Right renal cortex interstitium (tissue), 3 donors: ENCODE measurements at regions not wholly inside any gene's neighbourhood (a gene's known extent, or its start where the extent isn't known, plus 50 kb on each side); places are given as distances from the start of the nearest gene placed in this dataset.
"Not testable (repeated sequence)": the region's sequence is repeated elsewhere in the genome, so short reads cannot be mapped to it uniquely, and the experiment has no call there.

Source experiments
- DNase-seq, 3 donors: peaks; one replicate each; pipeline ENCODE4 v3.0.0-alpha.2; 2013; ENCODE audit warnings: low read depth in 3 of 3, low spot score in 2 of 3

DNA sequence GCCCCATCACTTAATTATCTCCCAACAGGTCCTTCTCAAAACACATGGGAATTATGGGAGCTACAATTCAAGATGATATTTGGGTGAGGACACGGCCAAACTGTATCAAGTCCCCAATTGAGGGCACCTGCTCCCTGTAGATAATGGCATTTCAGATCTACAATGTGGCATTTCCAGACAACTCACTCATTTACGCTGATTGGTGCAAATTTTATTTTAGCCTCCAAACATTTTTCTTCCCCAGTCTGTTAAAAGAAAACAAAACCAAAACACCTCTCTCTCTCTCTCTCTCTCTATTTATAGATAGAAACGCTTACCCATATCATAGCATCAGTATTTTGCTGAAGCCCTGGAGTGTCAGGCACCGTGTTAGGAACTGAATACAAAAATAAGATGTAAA is 148.7 kb upstream of the KLF6 start:
- no peak for DNase-seq

- no peak for DNase-seq
These were observed 147.8 kb upstream of the KLF6 start for GRCh38 chr10:3932597-3933375.

DNA sequence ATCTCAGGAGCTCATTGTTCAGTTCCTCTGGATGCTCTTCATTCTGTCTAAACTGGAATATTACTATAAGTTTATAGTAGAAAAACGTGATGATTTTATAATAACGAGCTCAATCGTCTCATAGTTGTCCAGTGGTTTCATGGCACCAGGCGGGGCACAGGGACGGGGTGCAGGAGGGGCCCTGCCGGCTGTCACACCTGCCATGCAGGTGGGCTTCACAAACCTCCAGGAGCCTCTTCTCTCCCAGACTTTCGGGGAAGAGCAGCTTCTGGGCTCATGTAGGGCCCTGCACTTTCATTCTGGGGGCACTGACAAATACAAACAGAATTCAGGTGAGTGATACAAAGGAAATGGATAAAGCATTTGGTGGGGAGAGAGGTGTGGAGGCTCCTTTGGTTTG is 146.9 kb upstream of the KLF6 start:
- no peak for DNase-seq

- no peak for DNase-seq
These were observed 146.2 kb upstream of the KLF6 start for GRCh38 chr10:3931224-3931623.

DNA sequence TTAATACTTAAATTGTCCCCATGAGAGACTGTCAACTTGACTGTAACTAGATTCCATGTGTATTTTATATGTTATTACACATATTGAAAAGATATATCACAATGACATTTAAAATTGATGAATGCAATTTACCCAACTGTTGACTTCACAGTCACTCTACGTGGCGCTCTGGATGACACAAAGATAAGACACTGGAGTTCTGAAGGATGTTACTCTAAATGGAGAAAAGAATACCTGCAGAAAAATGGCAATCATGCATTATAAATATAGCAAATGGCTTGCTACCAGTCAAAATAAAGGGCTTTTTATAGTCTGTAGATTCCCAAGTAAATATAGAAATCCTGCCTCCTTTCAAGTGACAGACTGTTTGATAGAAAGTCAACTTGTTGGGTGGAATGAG is 143.6 kb upstream of the KLF6 start:
- DNase-seq = no peak

DNA sequence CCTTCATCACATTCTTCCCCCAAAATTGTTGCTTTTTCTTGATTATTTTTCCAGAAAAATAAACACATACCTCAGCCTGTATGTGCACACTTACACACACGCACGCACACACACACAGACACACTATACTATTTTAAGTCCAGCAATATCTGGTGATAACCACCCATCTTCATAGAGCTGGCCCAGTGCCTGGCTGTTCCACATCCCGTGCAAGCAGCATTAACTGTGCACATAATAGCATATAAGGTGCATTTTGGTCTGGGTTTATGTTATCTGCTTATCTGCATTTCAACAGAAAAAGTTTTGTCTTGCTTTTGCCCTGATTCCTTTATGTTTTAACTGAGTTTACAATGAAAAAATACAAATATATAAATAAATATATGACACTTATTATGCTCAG is 143.1 kb upstream of the KLF6 start:
- no peak for DNase-seq

- no peak for DNase-seq
These were observed 141.9 kb upstream of the KLF6 start for GRCh38 chr10:3926675-3927525.

- no peak for DNase-seq
These were observed 141.2 kb upstream of the KLF6 start for GRCh38 chr10:3926258-3926657.

- no peak for DNase-seq
These were observed 140.2 kb upstream of the KLF6 start for GRCh38 chr10:3925184-3925583.

- DNase-seq = no peak
These were observed 139.3 kb upstream of the KLF6 start for GRCh38 chr10:3924344-3924743.

DNA sequence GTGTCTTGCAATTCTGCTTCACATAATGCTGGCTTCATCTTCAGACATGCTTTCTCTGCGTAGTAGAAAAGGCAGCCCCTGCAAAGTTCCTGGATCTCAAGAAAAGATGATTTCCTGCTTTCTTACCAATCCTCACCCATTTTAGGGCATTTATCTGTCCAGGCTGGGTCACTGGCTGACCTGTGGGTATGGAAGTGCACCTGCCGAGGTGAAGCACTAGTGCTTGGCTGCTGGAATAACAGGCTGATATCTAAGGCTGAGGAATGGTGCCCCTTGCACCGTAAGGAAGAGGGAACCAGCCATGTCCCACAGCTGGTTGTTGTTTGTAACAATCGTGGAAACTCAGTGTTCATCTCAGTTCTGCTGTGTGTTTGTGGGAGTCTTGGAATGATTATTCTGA is 138.0 kb upstream of the KLF6 start:
- no peak for DNase-seq

DNA sequence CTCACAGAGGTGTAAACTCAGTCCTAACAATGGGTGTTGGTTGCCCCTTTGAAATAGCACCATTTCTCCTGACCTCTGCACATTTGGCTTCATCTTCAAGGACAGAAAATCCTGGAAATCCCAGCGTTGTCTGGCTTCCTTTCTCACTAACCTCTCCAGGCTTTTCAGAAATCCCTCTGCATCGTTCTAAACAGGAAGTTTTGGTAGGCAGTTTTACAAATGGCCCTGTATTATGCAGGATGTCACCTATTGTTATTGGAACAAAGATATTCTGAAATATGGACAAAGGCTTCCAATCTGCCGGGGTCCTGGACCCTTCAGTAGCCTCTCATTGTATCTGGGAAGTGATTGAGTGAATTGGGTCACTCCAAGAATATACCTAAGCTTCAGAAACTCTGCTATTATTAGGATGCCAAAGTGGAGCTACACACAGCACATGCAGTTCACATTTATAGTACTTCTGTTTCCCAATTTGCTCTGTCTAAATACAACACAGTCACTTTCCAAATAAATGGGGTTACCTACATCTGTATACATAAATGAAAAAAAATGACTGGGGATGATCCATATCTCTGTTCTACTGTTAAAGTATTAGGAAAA is 134.8 kb upstream of the KLF6 start:
- DNase-seq = no peak

GRCh38 chr10:3917392-3917791 is 132.4 kb upstream of the KLF6 start:
- not testable (repeated sequence) for DNase-seq

DNA sequence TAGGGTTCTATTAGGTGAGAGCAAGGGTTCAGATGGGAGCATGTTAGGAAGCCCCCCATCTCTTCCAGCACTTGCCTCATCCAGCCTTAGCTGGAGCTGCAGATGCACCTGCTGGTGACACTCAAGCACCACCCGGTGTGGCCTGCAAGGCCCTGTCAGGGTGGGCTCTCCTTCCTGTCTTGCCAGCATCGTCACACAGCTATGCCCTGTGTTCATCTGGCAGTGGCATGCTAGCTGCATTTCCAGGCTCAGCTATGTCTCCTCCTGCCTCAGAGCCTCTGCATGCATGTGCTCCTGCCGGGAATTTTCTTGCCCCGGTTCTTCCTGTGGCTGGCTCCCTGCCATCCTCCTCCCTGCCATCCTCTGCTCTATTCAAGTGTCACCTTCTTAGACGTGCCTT is 129.7 kb upstream of the KLF6 start:
- DNase-seq = no peak

GRCh38 chr10:3911713-3912442 is 126.9 kb upstream of the KLF6 start:
- DNase-seq = no peak

DNA sequence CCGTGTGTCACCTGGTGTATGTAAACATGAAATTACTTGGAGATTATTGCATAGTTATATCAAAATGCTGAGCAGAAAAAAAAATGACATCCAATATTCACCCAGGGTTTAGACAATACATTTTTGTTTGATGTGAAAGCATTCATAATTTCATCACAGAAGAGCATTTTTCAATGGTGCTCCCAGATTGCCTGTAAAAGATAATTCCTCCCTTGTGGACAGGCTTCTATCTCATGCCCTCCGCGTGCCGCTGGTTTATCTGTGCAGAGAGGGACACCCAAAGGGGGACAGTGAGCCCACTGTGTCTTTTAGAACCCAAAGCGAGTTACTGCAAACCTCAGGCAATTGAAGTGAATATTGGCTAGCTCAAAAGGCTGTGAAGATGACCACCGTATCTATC is 126.2 kb upstream of the KLF6 start:
- DNase-seq = no peak

DNA sequence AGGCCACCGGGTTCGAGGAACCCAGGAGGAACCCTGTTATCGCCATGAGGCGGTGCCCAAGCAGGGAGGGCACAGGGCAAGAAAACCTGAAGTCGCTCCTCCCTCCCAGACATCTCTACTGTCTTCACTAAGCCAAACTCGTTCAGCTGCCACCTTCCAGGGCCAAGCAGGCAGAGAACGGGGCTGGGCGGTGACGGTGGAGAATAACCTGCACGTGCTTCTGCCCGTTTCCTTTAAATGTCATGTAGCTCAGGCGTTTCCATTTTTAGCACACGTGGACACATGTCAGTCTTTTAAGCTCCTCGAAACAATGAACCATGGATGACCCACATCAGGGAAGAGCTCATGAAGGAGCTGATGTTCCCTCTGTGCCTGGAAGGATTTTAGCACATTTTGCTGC is 124.3 kb upstream of the KLF6 start:
- DNase-seq = no peak

GRCh38 chr10:3908183-3908582 is 123.2 kb upstream of the KLF6 start:
- no peak for DNase-seq

GRCh38 chr10:3907514-3907913 is 122.5 kb upstream of the KLF6 start:
- DNase-seq = no peak

DNA sequence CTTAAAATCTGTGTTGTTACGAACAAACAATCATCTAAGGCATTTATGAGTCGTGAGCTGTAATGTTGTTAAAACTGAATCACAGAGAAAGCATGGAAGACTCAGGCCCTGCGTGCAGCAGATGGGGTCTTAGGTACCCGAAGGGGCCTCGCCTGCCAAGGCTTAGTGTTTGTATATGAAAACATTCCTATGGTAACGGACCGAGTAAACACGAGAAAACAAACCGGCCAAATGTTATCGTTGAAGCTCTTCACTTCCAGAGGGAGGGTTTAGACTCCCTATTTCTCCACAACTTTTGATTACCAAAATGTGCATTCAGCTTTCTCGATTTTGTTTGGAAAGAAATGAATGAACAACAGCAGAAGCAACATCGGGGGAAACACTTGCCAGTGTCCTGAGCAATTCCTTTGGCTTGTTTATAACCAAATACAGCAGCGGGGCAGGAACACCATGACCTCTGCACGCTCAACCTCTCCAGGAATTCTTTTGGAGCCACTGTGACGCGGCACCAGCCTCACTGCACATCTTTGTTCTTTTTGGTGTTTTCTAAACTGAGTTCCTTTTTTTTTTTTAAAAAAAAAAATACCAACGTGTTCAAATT is 121.6 kb upstream of the KLF6 start:
- DNase-seq = no peak
